ENCODE measurements at regions not wholly inside any gene's neighbourhood (a gene's known extent, or its start where the extent isn't known, plus 50 kb on each side); places are given as distances from the start of the nearest gene placed in this dataset.
"Not testable (repeated sequence)": the region's sequence is repeated elsewhere in the genome, so short reads cannot be mapped to it uniquely, and the experiment has no call there.

DNA sequence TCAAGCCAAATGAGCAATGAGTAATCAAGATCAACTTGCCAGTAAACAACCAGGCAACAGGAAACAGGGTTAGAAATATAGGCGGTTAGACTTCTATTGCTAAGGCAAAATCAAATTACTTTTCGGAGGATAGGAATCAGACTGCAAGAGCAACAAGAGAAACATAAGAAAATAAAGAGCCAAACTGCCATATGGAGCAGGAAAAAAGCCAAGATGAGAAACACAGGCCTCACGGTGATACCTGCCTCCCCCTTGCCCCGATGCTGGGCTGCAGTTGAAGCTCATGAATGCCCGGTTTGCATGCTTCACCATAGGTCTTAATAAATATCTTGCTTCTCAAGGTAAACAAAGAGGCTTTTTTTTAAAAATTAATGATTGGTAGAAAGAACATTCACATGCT, 158.4 kb upstream of the MAGEC2 start:
- H3K4me3 ChIP-seq (ENCODE audit: low read length), result no peak overlapping the region
- DNase-seq (ENCODE audit: low read depth), result no peak
- TF ChIP-seq CTCF (conservative IDR thresholded peaks at IDR 0.05; ENCODE audit: low read depth, low read length), result no peak

- no peak for DNase-seq (ENCODE audit: low read depth)
- no peak for TF ChIP-seq CTCF (conservative IDR thresholded peaks at IDR 0.05; ENCODE audit: low read depth, low read length)
- H3K4me3 ChIP-seq (ENCODE audit: low read length), result no peak overlapping the region
Measured at GRCh38 chrX:142359331-142359730, 154.2 kb upstream of the MAGEC2 start.

DNA sequence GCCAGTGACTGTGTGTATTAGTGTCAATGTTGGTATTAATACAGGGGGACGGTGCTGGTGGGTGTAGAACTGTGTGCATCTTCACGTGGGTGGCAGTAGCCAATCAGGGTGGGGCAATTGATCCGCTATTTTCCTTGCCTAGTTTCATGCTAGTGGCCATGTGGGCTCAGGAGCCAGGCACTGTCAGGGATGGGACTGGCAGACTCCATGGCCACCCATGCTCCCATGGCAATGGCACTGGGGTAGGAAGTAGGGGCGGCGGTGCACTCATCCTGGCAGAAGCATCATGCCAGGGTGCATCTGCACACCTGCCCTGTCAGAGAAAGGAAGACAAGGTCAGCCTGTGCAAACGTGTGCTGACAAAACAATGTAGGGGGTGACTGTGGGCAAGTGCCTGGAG, 122.1 kb upstream of the MAGEC2 start:
- TF ChIP-seq CTCF (conservative IDR thresholded peaks at IDR 0.05; ENCODE audit: low read depth, low read length), result no peak
- no peak overlapping the region for H3K4me3 ChIP-seq (ENCODE audit: low read length)
- no peak for DNase-seq (ENCODE audit: low read depth)

DNA sequence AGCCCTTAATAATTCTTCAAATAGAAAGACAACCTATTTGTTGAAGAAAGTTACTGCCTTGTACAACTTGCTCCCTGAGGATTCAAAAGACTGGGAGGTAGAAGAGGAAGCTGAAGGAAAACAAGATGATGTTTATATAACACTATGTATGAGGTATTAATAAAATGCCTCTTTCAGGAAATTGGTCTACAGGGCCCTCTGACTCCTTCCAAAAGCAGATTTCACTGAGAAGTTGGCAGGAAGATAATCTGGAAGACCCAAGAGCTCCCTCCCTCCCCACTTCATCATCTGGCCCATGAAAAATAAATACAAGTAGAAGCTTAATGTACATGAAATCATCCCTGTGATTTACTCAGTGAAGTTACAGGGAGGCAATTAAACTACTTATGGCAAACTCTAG, 107.5 kb upstream of the MAGEC2 start:
- TF ChIP-seq CTCF (conservative IDR thresholded peaks at IDR 0.05; ENCODE audit: low read depth, low read length), result no peak
- no peak overlapping the region for H3K4me3 ChIP-seq (ENCODE audit: low read length)
- DNase-seq (ENCODE audit: low read depth), result no peak

- no peak overlapping the region for H3K4me3 ChIP-seq (ENCODE audit: low read length)
- no peak for DNase-seq (ENCODE audit: low read depth)
- TF ChIP-seq CTCF (conservative IDR thresholded peaks at IDR 0.05; ENCODE audit: low read depth, low read length), result no peak
Measured at GRCh38 chrX:142299406-142299805, 94.3 kb upstream of the MAGEC2 start.

DNA sequence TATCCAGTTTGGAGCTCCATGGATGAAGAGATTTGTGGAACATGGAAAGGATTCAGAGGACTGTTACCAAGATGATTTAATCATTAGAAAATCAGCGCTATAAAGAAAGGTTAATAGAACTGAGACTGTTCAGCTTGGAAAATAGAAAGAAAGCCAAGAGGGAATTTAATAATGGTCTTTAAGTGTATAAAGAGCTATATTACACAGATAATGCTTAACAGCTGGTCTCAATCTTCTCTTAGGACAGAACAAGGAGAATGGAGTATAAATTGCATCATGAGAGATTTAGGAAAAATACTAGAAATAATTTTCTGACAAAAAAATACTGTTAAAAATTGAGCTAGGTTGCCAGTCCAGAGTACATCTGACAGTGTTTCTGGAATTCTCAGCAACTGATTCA, 91.3 kb upstream of the MAGEC2 start:
- no peak for TF ChIP-seq CTCF (conservative IDR thresholded peaks at IDR 0.05; ENCODE audit: low read depth, low read length)
- no peak for DNase-seq (ENCODE audit: low read depth)
- H3K4me3 ChIP-seq (ENCODE audit: low read length), result no peak overlapping the region

- no peak for TF ChIP-seq CTCF (conservative IDR thresholded peaks at IDR 0.05; ENCODE audit: low read depth, low read length)
- no peak for DNase-seq (ENCODE audit: low read depth)
Measured at GRCh38 chrX:142295190-142295589, 90.1 kb upstream of the MAGEC2 start.

DNA sequence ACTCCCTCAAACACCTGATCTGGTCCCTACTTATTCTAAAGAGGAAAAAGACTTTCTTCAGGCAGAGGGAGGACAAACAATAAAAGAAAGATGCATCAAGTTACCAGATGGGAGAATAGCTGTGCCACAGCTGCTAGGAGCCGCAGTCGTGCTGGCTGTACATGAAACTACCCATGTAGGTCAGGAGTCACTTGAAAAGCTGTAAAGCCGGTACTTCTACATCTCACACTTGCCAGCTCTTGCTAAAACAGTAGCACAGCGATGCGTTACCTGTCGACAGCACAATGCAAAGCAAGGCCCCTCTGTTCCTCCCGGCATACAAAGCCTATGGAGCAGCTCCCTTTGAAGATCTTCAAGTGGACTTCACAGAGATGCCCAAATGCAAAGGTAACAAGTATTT, 65.1 kb upstream of the MAGEC2 start:
- not testable (repeated sequence) for H3K4me3 ChIP-seq (ENCODE audit: low read length); DNase-seq (ENCODE audit: low read depth)

More at GRCh38 chrX:142295190-142295589, 90.1 kb upstream of the MAGEC2 start:
- H3K4me3 ChIP-seq (ENCODE audit: low read length), result no peak overlapping the region

Data from retinal pigment epithelial cell (primary cell).